ENCODE measurements at regions not wholly inside any gene's neighbourhood (a gene's known extent, or its start where the extent isn't known, plus 50 kb on each side); places are given as distances from the start of the nearest gene placed in this dataset.
"Not testable (repeated sequence)": the region's sequence is repeated elsewhere in the genome, so short reads cannot be mapped to it uniquely, and the experiment has no call there.

DNA sequence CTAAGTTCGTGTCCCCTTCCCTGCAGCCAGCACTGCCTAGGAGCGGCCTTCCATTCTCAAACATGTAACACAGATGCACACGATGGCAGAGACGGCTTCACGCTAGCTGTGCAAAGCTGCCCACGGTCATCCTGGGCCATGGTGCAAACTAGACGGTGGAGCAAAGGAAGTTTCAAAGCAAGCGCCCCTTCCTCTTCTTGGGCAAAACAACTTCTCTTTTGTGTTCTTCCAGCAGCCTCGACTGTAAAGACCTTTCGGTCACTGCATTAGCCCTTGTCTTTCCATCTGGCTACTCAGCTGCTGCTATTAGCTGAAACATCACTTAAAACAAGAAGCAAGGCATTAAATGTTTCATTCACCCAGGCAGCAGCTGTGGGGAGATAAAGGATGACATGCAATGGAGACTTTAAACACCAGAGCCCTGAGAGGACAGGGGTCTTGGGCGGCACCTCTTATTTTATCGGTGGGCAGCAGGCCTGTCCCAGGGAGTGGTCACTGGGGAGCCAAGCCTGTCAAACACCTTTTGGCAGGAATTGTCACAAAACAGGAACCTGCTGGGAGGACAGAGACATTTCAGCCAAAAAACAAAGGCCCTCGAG, 214.8 kb downstream of the KLF6 start:
- DNase-seq, result no peak

DNA sequence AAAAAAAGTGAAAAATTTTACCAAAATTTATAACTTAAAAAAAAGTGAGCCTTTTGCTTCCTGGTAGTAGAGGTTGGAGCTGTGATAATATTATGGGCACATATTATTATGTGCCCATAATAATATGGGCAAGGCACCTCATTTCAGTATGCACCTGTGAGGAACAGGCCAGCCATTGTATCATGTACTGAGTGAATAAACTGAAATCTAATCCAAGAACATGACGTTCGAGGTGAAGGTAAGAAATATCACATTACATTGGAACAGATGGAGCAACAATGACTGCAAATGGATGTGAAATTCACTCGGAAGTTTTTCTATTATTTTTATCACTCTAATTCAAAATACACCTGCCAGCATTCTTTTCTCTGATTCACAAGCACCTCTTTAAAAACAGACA, 216.0 kb downstream of the KLF6 start:
- DNase-seq, result no peak

DNA sequence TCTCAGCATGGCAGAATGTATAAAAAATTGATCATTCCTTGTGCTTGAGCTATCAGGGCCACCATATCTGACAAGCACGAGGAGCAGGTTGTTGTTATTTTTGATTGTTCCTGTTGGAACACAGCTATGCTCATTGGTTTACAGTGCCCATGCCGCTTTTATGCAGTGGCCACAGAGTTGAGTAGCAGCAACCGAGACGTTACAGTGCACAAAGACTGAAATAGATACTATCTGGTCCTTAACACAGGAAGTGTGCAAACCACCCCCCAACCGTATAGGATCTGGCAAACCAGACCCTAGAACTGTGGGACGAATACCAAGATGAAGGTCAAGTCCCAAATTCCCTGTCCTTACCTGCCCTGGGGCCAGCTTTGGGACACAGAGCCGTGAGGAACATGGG, 216.6 kb downstream of the KLF6 start:
- no peak for DNase-seq

DNA sequence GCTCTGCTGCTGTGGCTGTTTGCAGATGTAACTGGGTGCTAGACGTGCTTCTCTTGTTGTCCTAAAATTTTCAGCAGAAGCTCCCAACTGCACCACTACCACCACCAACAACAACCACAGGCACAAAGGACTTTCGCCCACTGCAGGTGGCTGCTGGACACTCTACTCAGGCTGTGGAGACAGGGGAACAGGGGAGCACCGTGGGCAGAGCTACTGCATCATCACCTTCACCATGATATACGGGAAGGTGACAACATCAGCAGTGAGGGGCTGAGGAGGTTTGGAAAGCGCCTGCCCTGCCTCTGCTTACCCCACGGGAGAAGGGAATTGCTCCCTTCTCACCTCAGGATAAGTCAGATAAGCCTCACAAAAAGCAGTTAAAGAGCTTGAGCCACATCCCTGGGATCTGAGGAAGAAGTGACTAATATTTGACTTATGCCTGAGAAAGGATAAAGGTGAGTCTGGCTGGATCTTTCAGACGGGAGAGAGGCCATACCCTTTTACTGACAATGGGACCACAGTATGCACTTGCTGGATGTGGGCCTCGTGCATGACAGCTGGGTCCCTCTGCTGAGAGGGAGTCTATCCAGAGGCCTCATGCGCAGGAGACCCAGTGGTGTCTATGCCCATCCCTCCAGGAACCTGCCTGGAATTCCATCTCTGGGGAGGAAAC, 217.6 kb downstream of the KLF6 start:
- DNase-seq, result no peak

DNA sequence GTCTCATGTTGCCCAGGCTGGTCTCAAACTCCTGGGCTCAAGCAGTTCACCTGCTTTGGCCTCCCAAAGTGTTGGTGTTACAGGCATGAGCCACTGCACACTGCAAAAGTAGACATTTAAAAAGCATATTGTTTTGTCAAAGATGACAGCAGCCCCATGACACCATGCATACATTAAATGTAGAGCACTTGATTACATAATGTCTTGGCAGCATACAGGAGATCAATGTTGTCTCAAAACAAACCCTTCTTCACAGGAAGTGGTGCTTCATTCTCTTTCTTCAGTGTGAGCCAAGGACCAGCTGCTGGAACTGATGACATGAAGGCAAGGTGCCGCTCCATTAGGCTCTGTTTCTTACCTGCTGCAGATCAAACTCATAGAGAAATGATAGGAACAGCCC, 218.4 kb downstream of the KLF6 start:
- no peak for DNase-seq

DNA sequence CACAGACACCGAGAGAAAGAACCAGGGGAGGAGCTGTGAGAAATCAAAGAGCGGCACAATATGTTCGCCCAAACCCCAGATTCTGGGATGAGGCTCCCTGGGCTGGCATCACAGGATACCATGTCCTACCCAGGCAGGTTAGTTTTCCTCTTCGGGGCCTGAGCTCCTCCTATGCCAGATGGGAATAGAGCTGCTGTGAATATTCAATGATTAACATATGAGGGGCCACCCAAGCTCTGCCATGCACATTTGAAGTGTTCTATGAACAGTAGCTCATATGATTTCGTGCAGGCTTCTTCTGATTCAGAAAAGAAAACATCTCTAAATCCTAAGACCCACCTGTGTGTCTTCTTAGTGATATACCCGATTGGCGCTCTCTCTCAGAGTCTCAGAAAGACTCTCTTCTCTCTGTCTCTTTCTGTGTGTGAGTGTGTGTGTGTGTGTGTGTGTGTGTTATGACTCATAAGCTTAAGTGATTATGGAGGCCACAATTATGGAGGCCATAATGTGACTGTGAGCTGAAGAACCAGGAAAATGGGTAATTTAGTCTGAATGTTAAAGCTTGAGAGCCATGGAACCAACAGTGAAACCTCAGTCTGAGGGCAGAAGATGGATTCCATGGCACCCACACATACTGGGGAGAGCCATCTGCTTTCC, 220.5 kb downstream of the KLF6 start:
- no peak for DNase-seq

DNA sequence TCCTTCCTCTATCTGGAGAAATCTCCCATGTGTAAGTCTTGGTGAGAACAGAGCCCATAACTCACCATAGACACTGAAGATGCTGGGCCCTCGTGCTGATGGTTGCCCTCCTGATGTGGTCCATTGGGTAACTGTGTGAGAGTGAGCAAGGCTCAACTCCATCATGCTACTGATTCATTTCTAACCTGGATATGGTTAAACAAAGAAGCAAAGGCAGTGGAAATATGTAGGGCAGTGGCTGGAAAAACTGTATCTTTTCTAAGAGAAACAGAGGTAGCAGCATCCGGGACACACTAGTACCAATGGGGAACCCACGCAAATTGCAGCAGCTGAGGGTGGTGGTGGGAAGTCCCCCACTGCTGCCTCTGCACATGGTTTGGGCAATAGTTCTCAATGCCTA, 221.7 kb downstream of the KLF6 start:
- DNase-seq, result no peak

DNA sequence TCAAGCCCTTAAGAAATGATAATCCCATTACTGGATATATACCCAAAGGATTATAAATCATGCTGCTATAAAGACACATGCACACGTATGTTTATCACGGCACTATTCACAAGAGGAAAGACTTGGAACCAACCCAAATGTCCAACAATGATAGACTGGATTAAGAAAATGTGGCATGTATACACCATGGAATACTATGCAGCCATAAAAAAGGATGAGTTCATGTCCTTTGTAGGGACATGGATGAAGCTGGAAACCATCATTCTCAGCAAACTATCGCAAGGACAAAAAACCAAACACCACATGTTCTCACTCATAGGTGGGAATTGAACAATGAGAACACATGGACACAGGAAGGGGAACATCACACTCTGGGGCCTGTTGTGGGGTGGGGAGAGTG, 224.4 kb downstream of the KLF6 start:
- not testable (repeated sequence) for DNase-seq

DNA sequence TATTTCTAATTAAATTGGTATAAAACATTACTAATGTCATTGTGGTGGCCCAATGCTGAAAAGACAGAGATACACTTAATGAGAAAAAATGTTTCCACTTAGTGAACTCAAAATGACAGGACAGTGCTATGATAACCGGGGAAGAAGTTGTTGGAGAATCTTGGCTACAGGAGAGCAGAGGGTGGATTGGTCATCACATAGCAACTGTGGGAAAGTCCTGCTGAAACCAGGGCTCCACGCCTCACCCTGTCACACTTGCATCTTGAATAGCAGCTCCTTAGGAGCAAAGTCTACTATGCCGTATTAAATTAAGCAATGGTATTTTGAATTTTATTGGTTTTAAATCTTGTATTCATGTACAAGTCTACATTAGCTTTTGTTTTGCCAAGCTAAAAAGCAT, 225.5 kb downstream of the KLF6 start:
- no peak for DNase-seq

DNA sequence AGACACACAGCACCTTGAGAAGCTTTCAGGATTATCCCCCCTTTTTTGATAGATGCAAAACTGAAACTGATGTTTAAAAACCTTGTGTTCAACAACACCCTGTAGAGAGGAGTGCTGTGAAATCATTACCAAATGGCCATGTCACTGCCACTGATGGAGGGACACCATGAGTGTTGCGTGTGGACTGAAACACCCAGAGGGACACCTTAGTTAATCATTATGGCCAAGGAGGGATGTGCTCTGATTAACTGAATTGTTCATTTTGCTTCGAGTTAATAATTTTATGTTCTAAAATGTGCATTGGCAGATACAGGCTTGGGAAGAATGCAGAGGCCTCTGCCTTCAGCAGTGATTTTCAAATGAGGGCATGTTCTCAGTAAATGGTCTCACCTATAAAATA, 226.0 kb downstream of the KLF6 start:
- no peak for DNase-seq

DNA sequence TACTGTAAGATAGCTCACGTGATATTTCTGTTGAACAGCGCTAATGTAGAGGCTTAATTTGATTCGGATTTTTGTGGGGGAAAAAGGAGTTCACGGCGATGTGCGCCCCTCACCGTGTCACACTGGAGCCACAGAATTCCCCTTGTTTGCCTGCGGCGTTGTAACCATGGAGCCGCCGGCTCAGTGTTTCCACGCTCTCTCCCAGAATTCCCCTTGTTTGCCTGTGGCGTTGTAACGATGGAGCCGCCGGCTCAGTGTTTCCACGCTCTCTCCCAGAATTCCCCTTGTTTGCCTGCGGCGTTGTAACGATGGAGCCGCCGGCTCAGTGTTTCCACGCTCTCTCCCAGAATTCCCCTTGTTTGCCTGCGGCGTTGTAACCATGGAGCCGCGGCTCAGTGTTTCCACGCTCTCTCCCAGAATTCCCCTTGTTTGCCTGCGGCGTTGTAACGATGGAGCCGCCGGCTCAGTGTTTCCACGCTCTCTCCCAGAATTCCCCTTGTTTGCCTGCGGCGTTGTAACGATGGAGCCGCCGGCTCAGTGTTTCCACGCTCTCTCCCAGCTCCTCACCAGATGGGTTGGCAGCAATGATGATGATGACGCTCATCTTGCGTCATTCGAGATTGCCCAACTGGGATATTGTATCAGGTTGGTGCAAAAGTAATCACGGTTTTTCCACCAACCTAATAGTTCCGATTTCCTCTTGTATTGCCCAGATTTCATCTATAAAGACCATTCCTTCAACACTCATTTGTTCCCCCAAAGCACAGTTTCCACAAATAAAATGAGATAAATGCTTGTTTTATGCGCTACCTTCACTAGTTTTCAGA, 228.6 kb downstream of the KLF6 start:
- DNase-seq, result not testable (repeated sequence)

DNA sequence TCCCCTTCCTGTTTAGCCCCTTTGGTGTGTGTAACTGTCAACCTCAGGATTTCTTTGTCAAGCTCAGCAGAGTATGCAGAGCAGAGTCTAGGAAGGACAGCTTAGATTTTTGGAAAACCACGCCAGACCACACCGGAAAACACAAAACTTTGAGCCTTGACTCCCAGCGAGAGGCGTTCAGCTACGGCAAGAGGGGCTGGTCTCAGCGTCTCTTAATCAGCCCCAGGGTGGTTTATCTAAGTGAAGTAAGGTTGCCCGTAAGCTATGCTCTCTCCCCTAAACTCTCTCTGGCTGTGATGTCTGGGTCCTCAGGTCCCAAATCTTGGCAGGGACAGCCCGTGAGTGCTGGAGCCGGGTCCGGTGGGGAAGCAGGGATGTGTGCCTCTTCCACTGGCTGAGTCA, 230.9 kb downstream of the KLF6 start:
- no peak for DNase-seq

DNA sequence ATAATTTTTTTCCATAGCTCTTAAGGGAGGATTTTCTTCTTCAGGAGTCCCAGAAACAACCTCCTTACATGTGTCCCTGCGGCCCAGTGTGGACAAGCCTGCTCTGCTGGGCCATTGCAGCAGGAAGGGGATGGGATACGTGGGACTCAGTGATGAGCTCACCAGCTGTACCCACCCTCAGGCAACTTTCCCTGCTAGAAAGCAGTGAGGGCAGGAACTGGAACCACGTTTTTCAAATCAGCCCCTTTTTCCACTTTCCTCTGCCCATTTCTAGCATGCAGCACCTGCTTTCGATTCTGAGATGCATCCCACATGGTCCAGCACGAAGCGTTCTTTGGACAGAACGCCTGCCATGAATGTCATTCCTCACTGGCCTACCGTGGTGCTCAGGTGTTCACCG, 232.7 kb downstream of the KLF6 start:
- no peak for DNase-seq

DNA sequence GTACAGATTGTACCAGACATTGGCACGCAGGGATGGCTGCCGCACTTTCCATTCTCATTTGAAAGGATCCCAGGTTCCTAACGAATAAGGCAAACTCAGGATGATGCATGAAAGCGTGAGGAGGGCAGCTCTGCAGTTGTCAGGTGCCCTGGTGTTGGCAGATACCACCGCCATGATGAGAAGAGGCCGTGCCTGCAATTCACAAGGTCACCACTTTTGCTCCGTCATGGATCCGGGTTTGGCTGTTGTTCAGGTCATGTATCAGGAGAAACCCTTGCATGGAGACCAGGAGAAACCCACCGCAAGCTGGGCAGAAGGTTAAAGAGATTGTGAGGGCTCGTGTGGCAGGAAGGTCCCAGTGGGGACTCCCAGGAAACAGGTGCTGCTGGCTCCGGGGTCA, 233.2 kb downstream of the KLF6 start:
- DNase-seq, result no peak

DNA sequence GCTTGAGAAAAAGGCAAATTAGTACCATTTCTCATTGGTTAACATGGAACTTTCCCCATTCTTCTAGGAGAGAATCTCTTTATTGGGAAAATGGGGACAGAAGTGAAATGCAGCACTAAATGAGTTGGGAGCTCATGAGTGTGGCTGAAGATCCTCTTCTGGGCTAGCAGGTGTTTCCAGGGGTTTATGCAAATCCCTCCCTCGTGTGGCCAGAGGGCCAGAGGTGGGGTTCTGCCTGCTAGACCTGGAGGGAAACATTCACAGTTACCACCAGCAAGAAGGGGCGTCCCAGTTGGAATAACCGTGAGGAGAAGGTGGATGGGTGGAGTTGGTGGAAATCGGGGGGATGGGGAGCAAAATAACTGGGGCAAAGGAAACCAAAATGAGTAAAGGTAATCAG, 235.9 kb downstream of the KLF6 start:
- DNase-seq, result no peak

DNA sequence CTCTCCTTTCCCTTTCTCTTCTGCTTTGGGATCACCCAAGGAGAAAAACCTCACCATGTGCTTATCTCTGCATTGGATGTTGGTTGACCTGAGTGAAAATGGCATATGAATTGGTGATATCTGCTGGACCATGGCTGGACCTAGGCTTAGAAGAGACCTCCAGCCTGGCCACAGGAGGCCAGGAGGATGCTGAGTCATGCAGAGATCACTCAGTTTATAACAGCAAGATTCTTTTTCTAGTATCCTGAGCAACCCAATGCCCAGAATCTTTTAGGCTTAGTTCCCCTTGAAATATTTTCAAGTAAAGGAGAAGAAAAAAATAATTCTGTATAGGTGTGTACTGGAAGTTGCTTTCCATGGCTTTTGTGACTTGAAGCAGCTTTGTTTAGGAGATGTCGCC, 236.3 kb downstream of the KLF6 start:
- no peak for DNase-seq

DNA sequence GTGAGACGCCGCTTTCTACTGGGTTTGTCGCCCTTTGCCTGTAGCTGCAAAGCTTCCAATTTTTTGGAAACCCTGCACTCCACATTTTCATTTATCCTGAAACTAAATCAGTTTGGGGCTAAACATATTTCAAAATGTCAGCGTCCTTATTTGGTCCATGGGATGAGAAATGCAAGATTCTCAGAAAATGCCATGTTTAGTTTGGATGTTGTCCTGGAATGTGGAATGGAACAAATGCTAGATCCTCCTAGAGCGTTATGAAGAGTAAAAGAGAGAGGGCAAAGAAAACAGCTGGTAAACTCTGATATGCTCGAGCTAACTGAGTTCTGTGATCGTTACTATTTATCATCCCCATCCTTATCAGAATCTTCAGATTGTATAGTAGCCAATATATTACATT, 236.9 kb downstream of the KLF6 start:
- DNase-seq, result no peak

DNA sequence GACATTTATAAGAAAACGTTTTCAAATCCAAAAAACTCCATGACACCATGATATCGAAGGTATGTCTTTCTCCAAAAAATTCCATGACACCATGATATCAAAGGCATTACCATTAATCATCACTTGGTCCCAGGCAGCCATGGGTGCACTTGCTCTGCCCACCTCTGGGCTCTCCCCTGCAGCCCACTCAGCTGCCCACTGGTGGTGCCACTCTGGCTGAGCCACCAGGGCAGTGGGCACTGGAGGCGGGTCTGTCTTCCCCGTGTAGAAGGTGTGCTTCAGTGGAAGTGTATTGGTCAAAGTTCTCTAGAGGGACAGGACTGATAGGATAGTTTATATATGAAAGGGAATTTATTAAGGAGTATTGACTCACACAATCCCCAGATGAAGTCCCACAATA, 240.4 kb downstream of the KLF6 start:
- no peak for DNase-seq

DNA sequence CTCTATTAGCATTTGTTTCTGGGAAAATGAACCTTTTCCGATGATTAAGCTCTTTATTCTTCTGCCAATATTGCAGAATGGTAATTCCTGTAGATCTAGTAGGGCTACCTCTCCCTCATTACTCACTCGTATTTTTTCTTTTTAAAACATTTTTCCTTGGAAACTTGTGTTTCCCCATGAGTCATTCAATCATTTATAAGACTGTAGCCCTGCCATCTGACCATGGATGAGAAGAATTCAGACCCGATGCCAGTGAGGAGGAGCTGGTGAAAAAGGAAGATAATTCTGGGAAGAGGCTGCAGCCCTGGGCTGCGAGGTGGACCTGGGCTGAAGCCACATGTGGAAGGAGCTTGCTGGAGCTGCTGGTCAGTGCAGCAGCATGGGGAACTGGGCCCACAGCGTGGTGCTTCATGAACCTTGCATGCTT, 242.8 kb downstream of the KLF6 start:
- no peak for DNase-seq

DNA sequence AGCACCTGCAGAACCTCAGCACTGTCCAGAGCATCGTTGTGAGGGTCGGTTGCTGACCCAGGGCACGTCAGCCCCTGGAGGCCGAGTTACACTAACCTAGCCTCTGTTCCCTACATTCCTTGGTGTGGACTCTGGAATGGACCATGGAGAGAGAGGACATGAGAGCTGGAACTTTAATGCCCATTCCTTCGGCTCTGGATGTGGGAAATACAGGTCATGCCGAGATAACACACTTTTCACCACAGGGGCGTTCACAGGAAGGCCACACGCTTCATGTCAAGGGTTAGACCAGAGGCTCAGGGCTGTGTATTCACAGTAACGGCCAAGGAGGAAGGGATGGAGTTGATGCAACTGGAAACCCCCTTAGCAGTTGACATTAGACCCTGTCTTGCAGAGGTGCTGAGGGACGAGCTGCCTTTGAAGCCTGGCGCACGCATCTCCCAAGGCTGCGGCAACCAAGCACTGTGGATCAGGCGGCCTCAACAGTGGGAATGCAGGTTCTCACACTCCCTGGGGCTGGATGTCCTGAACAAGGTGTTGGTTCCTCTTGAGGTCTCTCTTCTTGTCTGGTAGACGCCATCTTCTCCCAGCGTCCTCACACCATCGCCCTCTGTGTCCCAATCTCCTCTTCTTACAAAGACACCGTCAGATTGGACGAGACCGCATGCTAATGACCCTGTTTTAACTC, 245.2 kb downstream of the KLF6 start:
- no peak for DNase-seq

DNA sequence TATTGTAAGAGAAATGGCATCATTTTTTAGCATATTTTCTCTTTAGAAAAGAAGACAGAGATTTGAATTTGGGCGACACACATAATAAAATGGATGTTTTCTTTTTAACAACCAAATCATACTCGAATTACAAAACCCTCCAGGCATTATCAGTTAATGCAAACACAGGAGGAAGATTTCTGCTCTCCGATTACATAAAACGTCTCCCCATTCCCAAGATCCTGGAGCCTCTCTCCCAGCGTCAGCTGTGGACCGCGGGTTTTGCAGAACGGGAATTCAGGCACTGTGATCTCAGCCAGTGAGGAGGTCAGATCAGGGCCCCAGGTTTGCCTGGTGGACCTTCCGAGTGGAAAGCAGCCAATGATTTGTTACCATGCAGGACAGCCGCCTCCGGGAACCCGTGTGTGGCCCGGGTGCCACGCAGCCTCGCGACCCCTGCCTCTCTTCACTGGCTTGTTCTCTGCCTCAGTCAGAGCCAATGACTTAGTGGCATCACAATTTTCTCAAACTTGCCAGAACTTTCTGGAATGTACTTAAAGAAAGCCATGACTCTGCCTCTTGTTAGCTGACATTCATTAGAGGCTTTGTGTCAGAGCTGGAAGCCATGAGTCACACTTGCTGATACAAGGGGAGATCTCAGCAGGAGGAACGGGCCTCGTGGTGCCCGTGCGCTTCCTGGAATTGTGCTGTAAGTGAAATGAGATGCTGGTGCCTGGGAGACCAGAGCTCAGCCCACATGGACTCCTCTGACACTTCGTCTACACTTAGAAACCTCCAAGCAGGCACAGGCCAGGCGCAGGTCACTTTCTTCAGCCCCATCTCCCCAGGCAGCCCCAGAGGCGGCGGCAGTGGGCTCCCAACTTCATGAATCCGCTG, 246.1 kb downstream of the KLF6 start:
- no peak for DNase-seq

DNA sequence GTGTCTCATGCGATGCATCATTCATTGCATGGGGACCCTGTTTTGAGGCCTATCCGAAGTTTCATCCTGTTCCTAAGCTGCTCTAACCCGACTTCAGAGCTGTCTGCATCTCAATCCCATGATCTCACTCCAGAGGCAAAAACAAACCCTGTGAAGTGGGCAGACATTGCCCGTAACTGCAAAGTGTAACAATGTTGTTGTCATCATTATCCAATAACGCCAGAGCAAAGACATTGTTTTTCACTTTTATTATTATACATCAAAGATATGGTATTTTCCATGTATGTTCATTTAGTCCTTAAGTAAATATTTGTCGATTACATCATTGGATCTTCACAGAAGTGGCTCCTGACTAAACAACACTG, 246.7 kb downstream of the KLF6 start:
- no peak for DNase-seq

Measured in CD4-positive, alpha-beta T cell treated with Interleukin-10 for 1 hour (primary cell).